GM10248 (cell line): ENCODE measurements at regions not wholly inside any gene's neighbourhood (a gene's known extent, or its start where the extent isn't known, plus 50 kb on each side); places are given as distances from the start of the nearest gene placed in this dataset.
"Not testable (repeated sequence)": the region's sequence is repeated elsewhere in the genome, so short reads cannot be mapped to it uniquely, and the experiment has no call there.

Source experiments
- CTCF ChIA-PET: fragments of 300-600 bp; sonication (Branson Sonifier 250); formaldehyde crosslinking; extraction: SDS; loops from one replicate; lab custom pipeline; 2021; ENCODE audit warnings: antibody characterized with exemption; lab: Yijun Ruan, JAX
- POLR2A ChIA-PET: fragments of 350-650 bp; sonication (Branson Sonifier 250); formaldehyde crosslinking; extraction: SDS; loops from one replicate; lab custom pipeline; 2020; ENCODE audit warnings: antibody characterized with exemption; lab: Yijun Ruan, JAX
- DNase-seq: peaks from one replicate; pipeline ENCODE4 v3.0.0; 2012; ENCODE audit errors: extremely low spot score
- CTCF ChIP-seq: IDR thresholded peaks from 2 replicates; pipeline ENCODE4 v1.5.1; 2012; ENCODE audit warnings: mild to moderate bottlenecking, low read depth; ENCODE audit errors: extremely low read depth, missing control alignments, control extremely low read depth

GRCh38 chr1:213702703-213703102, 285.1 kb upstream of the PROX1 start:
- POLR2A ChIA-PET, result no interaction called here
- CTCF ChIA-PET, result interaction anchor here (0.9 kb wide), 1 partner anchor 31 kb away, joined by 3 read pairs; no protein-coding TSS in a partner anchor
- no peak for DNase-seq
- TF ChIP-seq CTCF, result no peak

DNA sequence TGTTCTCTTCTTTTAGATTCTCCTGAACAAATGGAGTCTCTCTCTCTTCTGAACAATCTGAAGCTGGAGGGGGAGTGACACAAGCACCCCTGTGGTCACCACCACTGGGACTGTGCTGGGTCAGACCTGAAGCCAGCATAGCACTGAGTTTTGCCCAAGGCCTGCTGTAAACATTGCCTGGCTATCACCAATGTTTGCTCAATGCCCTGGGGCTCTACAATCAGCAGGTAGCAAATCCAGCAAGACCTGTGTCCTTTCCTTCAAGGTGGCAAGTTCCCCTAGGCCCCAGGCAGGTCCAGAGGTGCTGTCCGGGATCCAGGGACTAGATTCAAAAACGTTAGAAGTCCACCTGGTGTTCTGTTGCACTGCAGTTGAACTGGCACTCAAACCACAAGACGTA, 282.8 kb upstream of the PROX1 start:
- TF ChIP-seq CTCF, result no peak
- DNase-seq, result no peak
- ChIA-PET POLR2A (no interaction called here), CTCF (no interaction called here)

- CTCF ChIA-PET, POLR2A ChIA-PET, DNase-seq: not testable (repeated sequence)
Measured at GRCh38 chr1:213711833-213712490, 275.8 kb upstream of the PROX1 start.

DNA sequence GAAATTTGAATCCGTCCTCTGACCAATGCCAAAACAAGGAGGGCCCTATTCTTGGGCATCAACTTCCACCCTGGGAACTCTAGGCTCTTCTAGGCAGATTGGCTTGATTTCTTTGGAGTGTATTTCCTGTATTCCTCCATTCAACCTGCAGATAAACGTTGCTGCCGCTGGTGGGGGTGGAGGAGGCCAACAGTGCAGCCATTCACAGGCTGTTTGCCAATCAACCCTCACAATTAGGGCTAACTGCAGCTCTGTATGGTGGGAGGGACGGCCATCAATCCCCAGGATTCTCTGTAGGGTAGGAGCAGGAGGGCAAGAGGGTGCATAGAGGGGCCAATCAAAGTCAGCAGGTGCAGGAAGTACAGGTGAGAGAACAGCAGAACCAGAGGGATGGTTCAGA, 273.1 kb upstream of the PROX1 start:
- ChIA-PET CTCF (no interaction called here), POLR2A (no interaction called here)
- TF ChIP-seq CTCF, result no peak
- no peak for DNase-seq

- CTCF ChIA-PET, result no interaction called here
Measured at GRCh38 chr1:213715182-213715581, 272.6 kb upstream of the PROX1 start.

DNA sequence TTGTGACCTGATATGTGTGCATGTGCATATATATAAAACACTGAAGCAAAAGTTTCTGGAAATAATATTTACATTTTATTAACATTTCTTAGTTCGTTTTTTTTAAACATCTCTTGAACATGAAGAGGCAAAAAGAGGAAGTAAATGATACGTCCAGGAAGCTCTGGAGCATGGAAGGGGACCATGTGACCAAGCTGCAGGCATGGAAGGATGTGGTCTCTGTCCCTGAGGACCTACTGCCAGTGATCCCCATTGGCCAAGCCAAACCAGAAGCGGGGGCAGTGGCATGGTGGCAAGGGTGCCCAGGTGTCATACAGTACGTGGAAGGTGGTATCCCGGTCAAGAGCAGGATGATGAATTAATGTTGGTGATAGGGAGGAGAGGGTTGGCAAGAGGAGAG, 268.3 kb upstream of the PROX1 start:
- ChIA-PET POLR2A (no interaction called here), CTCF (interaction anchor here (1.4 kb wide), 1 partner anchor 9 kb away, joined by 4 read pairs; no protein-coding TSS in a partner anchor)

More at GRCh38 chr1:213715182-213715581, 272.6 kb upstream of the PROX1 start:
- DNase-seq, result no peak
- POLR2A ChIA-PET, result no interaction called here
- no peak for TF ChIP-seq CTCF

More for the DNA sequence above, 268.3 kb upstream of the PROX1 start:
- DNase-seq, result no peak
- no peak for TF ChIP-seq CTCF
